ENCODE measurements at regions not wholly inside any gene's neighbourhood (a gene's known extent, or its start where the extent isn't known, plus 50 kb on each side); places are given as distances from the start of the nearest gene placed in this dataset.

DNA sequence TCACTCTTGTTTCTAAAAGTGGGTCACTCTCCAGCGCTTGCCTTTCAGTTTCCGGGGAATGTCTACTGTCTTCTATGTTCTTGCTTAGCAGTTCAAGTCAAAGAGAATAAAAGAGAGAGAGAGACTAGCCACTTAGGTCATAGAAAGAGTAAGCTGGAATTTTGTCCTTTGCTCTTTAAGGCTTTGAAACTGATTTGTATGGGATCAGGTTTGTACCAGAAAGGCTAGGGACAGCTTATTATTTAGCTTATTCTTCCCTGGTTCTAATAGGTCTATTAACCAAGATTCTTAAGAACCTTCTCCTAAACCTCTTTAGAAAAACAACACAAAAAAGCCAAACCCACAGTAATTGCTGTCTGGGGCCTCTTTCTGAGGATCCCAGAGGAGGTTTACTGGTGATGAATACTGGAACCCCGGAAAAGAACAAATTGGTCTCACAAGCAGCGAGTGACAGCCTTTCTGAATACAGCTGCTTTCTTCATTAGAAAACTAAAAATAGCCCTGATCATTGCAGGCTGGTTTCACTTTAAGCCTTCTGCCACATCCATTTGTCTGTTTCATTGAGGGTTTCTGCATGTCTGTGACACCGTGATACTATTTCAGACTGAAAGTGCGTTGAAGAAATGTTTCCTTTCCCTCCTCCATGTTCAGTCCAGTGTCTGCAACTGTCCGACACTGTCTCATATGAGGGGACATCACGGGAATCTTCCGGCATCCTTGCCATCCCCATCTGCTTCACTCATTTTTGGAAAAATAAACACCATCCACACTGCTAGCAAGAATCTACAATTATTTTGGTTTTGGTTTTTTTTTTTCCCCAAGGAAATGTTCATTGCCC lies 75.1 kb upstream of the ATXN1 start:
- TF ChIP-seq CTCF (conservative IDR thresholded peaks at IDR 0.05; ENCODE audit: low read depth, low read length) = no peak
- TF ChIP-seq EZH2 (IDR thresholded peaks at IDR 0.05; ENCODE audit: borderline replicate concordance, low read depth, low read length, poor library complexity, severe bottlenecking) = no peak
